GM19193 (cell line): ENCODE measurements at regions not wholly inside any gene's neighbourhood (a gene's known extent, or its start where the extent isn't known, plus 50 kb on each side); places are given as distances from the start of the nearest gene placed in this dataset.

Experiments
- POLR2A ChIP-seq: IDR thresholded peaks from 4 replicates; pipeline ENCODE4 v1.6.1; 2011; ENCODE audit not compliant: insufficient read depth, insufficient read length; ENCODE audit errors: extremely low read depth

DNA sequence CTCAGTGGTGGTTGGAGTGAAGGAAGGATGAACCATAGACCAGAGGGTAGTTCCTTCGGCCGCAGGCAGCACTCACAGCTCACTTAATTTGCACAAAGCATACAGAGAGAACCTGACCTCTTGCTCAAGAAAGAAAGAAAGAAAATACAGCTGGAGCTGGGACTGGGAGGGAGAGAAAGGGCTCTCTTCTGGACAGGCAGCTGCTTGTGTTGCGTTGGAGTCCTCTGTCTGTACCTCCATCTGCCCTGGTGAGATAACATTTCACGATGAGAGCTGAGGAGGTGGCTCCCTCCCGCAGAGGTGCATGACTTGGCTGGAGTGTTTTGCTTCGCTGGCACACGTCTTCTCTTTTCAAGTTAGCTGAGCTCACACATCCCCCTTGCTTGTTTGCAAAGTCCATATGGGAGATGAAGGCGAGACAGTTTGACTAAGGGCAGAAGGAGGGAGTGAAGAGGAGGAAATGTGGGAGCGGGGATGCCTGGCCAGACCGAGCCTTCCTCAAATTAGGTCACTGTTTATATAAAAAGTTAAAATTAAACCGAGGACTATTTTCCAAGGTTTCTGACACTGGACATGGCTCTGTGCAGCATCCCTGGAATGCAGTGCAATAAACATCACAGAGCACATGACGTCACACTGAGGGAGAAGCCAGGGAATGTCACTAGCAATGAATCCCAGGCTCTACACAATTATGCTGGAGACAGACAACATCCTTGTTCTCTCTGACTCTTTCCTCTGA lies 359.4 kb downstream of the CD83 start:
- no peak for TF ChIP-seq POLR2A

DNA sequence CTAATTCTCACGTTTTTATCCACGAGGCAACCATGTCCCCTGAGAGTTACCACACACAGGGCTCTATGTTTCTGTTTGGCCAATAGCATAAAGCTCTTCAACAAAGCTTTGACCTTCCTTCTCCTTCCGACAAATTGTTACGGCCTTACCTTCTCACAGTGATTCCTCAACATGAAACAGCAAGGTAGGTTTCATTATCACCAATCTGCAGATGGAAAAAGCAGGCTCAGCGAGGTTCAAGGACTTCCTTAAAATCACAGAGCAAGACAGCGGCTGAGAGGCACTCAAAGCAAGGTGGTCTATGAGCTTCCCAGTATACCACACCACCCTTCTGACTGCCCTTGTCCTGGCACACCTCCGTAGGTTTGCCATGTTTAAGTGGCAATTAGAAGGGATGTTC lies 360.0 kb downstream of the CD83 start:
- TF ChIP-seq POLR2A: no peak

DNA sequence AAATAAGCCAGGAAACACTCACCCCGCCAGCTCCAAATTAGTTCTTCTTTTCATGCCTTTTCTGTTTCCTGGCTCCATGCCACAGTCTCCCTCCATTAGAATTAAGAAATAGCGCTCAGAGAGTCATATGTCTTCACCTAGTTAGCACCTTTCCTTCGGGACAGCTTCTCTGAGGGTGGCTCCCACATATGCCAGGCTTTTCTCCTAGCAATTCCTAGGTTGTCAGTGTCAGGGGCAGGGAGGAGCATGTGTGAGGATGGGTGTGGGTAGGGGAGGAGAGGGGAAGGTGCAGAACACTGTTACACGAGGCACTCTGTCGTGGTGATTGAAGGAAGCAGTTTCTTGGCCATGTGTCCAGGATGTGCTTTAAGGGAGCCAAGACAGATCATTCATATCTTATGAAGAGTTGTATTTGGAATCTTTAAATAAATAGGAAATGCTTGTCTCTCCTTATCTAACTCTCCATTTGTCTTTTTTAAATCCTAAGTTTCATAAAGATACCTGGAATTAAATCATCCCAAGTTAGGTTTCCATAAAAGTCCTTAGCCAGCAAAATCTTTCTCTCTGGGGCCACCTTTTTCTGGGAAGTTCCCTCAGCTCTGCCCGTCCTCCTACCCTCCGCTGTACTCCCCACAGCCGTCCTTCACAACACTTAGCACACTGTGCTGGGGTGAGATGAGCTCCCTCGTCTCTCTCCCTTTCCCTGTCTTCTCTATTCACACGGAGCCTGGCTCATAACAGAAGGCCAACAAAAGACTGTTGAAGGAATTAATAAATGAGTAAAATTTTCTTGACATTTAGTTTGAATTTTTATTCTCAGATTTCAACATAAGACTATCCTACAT lies 361.0 kb downstream of the CD83 start:
- TF ChIP-seq POLR2A: no peak

DNA sequence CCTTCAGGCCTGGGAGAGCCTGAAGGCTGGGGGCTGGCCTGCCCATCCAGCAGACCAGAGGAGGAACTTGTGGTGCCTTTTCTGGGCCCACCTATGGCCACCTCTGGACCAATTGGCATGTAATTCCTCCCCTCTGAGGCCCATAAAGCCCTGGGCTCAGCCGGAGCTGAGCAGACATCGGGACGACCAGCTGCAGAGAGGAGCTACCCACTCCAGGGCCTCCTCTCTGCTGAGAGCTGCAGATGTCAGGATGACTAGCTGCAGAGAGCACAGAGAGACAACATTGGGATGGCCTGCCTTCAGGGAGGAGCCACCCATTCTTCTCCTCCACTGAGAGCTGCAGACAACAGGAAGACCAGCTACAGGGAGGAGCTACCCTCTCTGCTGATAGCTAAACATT lies 370.1 kb downstream of the CD83 start:
- no peak for TF ChIP-seq POLR2A

DNA sequence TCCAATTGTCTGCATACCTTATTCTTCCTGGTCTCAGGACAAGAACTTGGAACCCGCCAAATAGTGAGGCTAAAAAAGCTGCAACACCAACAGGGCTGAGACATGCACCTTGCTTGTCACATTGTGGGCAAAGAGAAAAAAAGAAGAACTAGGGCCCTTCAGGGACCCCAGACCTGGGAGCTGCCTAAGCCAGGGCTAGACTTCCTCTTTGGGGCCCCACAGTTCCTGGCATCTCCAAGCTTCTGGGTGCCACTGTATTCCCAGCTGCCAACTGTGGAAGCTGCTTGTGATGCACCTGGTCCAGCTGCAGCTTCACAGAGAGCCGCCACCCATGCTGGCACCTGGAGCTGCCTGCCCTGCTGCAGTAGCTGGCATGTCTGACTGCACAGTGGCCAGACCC lies 370.6 kb downstream of the CD83 start:
- no peak for TF ChIP-seq POLR2A

DNA sequence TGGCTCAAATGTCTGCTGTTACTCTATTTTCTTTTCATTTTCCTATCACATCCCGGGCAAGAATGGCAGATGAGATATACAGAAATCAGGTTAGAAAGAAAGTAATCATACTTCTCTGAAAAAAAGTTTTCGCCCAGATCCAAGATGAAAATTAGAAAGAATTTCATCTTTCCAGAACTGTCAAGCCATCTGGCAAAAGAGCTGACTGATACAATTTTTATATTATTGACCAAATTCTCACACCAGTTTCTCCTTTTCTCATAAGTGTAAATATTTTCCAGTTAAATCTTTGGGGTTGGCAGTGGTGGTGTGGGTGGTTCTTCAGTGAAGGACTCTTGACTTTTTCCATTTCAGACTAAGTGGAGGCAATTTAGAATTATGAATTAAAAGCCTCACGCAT lies 371.9 kb downstream of the CD83 start:
- no peak for TF ChIP-seq POLR2A

GRCh38 chr6:14498748-14499147 lies 381.2 kb downstream of the CD83 start:
- no peak for TF ChIP-seq POLR2A

- no peak for TF ChIP-seq POLR2A
Observed at GRCh38 chr6:14499309-14499708, 381.7 kb downstream of the CD83 start.

- TF ChIP-seq POLR2A: no peak
Observed at GRCh38 chr6:14499841-14500240, 382.3 kb downstream of the CD83 start.

DNA sequence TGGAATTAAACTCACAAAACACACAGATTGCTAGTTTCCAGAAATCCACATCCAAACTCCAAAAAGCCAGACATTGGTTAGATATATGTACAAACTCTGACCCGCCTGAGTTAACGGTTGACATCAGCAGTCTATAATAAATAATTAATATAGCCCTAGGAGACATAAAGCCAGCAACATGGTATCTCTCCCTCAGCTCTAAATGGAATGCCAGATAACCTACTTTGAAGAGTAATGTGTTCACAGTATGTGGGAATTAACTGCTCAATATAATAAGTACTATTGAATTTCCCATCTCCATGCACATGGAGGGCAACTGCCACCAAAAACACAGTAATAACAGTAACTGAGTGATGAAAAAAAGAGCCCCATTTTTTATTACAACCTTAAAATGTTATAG lies 383.2 kb downstream of the CD83 start:
- no peak for TF ChIP-seq POLR2A

GRCh38 chr6:14501240-14501639 lies 383.7 kb downstream of the CD83 start:
- no peak for TF ChIP-seq POLR2A

GRCh38 chr6:14501914-14502313 lies 384.3 kb downstream of the CD83 start:
- TF ChIP-seq POLR2A: no peak

- no peak for TF ChIP-seq POLR2A
Observed at GRCh38 chr6:14502551-14502950, 385.0 kb downstream of the CD83 start.

DNA sequence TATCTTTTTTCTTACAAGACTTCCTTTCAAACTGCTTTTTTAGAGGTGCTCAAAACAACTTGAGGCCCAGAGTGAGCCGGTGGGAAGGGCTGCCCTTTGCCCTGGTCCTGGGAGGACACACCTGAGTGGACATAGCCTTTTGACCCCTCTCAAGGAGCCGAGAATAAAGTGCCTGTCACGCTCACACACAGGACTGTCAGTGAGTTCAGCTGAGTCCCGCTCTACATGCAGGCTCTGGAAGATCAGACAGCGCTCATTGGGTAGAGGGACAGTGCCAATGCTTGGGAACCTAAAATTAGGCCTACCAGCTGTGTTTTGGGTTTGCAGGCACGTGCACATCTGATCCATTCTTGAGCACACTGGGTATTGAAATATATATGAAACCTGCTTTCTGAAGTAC lies 387.8 kb downstream of the CD83 start:
- no peak for TF ChIP-seq POLR2A

DNA sequence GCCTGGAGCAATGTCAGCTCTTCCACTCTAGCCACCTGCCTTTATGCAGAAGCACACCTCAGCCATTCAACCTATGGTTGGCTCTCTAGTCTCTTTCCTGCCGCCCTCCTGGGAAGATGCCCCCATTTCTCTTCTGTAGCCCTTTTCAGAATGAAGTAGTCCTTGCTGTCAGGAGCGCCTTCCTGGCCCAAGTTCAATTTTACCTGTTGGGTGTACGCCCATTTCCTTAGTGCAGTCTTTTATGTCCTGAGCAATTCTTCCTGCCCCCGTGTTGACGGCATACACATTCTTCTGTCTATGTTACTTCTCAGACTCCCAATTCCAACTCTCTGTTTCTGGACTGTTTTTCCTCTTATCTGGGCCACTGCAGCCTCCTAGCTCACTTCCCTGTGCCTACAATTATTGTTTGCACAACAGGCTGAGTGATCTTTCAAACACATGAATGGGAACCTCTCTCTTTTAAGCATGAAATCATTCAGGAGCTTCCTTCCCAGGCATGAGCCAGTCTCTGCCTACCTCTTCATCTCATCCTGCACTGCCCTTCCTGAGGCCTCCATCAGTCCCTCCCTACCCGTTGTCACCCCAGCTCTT lies 389.2 kb downstream of the CD83 start:
- no peak for TF ChIP-seq POLR2A

DNA sequence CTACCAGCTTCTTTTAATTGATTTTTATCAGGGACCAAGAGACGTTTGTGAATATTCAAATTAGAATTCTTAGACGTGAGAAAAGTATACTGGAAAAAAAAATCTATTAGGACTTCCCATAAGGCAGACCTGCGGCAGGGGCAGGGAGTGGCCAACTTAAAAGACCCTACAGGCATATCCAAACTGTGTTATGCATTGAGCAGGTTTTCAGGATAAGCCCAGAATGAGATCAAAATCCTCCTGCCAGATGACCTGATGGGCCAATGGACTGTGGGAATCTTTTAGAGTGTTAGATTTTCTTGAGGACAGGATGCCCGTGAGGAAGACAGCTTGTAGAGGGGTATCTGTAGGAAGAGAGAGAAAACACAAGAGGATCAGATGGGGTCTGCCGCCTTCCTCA lies 391.5 kb downstream of the CD83 start:
- no peak for TF ChIP-seq POLR2A
